Lower leg skin (tissue), 3 donors: ENCODE measurements at regions not wholly inside any gene's neighbourhood (a gene's known extent, or its start where the extent isn't known, plus 50 kb on each side); places are given as distances from the start of the nearest gene placed in this dataset.

Experiments
- CTCF ChIP-seq, 3 donors: fragments of 450-650 bp; IDR thresholded peaks; one replicate each; pipeline ENCODE4 v1.5.1; 2016; ENCODE audit warnings: antibody characterized with exemption in 3 of 3, mild to moderate bottlenecking in 3 of 3, moderate library complexity in 2 of 3
- POLR2A ChIP-seq, 2 donors: fragments of 450-650 bp; IDR thresholded peaks; one replicate each; pipeline ENCODE4 v1.6.1; 2016 to 2017; ENCODE audit warnings: antibody characterized with exemption in 2 of 2, mild to moderate bottlenecking in 1 of 2, moderate library complexity in 1 of 2

DNA sequence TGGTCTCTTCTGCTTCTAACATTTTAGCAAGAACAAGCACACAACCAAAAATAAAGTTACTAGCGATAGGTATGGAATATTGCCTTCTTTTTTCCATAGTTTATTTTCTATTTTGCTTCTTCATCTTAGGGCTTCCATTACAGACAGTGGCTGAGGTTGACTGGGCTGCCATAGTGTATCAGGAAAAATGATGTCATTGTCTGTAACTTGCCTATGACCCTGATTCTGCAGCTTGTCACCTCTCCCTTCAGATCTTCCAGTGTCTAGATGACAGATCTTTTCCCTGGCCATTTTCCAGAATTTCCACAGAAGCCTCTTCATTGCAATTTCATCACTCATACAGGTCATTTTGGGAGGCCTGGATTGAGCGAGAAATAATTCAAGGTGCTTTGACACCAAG, 308.5 kb downstream of the EPHA4 start:
- no peak for TF ChIP-seq CTCF (IDR thresholded peaks at IDR 0.05)
- TF ChIP-seq POLR2A (IDR thresholded peaks at IDR 0.05) = no peak
